NCI-H2227 treated with DMSO at 0.1 percent for 48 hours (cell line): ENCODE measurements at regions not wholly inside any gene's neighbourhood (a gene's known extent, or its start where the extent isn't known, plus 50 kb on each side); places are given as distances from the start of the nearest gene placed in this dataset.

Experiments
- DNase-seq: peaks from one replicate; lab custom pipeline; 2025; lab: John Stamatoyannopoulos, UW

- DNase-seq, result no peak
These were observed 183.8 kb downstream of the EMP1 start for GRCh38 chr12:13380297-13380696.

GRCh38 chr12:13379531-13380188 lies 183.1 kb downstream of the EMP1 start:
- no peak for DNase-seq

GRCh38 chr12:13377698-13378097 lies 181.2 kb downstream of the EMP1 start:
- no peak for DNase-seq

- no peak for DNase-seq
These were observed 180.3 kb downstream of the EMP1 start for GRCh38 chr12:13376610-13377373.

GRCh38 chr12:13375583-13376345 lies 179.2 kb downstream of the EMP1 start:
- no peak for DNase-seq

GRCh38 chr12:13374793-13375192 lies 178.3 kb downstream of the EMP1 start:
- no peak for DNase-seq

- no peak for DNase-seq
These were observed 177.3 kb downstream of the EMP1 start for GRCh38 chr12:13373803-13374202.

GRCh38 chr12:13373131-13373530 lies 176.6 kb downstream of the EMP1 start:
- DNase-seq, result no peak

GRCh38 chr12:13372386-13372785 lies 175.9 kb downstream of the EMP1 start:
- DNase-seq, result no peak

- DNase-seq, result no peak
These were observed 175.3 kb downstream of the EMP1 start for GRCh38 chr12:13371797-13372196.

GRCh38 chr12:13371367-13371766 lies 174.8 kb downstream of the EMP1 start:
- DNase-seq, result no peak

GRCh38 chr12:13369474-13370056 lies 173.0 kb downstream of the EMP1 start:
- DNase-seq, result no peak

GRCh38 chr12:13368971-13369370 lies 172.4 kb downstream of the EMP1 start:
- DNase-seq, result no peak

GRCh38 chr12:13368431-13368830 lies 171.9 kb downstream of the EMP1 start:
- no peak for DNase-seq

- no peak for DNase-seq
These were observed 171.4 kb downstream of the EMP1 start for GRCh38 chr12:13367973-13368372.

GRCh38 chr12:13365748-13366366 lies 169.3 kb downstream of the EMP1 start:
- DNase-seq, result no peak

- peak; percentile 14 for DNase-seq
These were observed 165.8 kb downstream of the EMP1 start for GRCh38 chr12:13362260-13362841.

- DNase-seq, result no peak
These were observed 163.1 kb downstream of the EMP1 start for GRCh38 chr12:13359636-13360035.

GRCh38 chr12:13358391-13358905 lies 161.9 kb downstream of the EMP1 start:
- no peak for DNase-seq

GRCh38 chr12:13350946-13351345 lies 154.4 kb downstream of the EMP1 start:
- no peak for DNase-seq

GRCh38 chr12:13350381-13350780 lies 153.9 kb downstream of the EMP1 start:
- DNase-seq, result no peak
